CD8-positive, alpha-beta memory T cell (primary cell): ENCODE measurements at regions not wholly inside any gene's neighbourhood (a gene's known extent, or its start where the extent isn't known, plus 50 kb on each side); places are given as distances from the start of the nearest gene placed in this dataset.

ENCODE experiments used
- CTCF ChIA-PET: fragments of 350-600 bp; sonication (Branson Sonifier 250); formaldehyde crosslinking; loops from one replicate; lab custom pipeline; 2021; ENCODE audit warnings: antibody characterized with exemption; lab: Charles Lee
- POLR2A ChIA-PET: fragments of 350-600 bp; sonication (Branson Sonifier 250); formaldehyde crosslinking; loops from one replicate; lab custom pipeline; 2021; ENCODE audit warnings: antibody characterized with exemption; lab: Charles Lee
- DNase-seq, 5 donors: peaks; one replicate each; pipeline versions ENCODE4 v3.0.0 to v3.0.0-alpha.2; 2020 to 2022; ENCODE audit warnings: mixed read lengths in 1 of 5
- H3K27ac ChIP-seq: one replicate; pipeline ENCODE4 v1.7.0; 2013; ENCODE audit warnings: low read depth, mild to moderate bottlenecking, low read length, moderate library complexity
- H3K27me3 ChIP-seq: 2 replicates; pipeline ENCODE4 v1.7.0; 2013; ENCODE audit warnings: low read length, mild to moderate bottlenecking; ENCODE audit not compliant: insufficient read depth, poor library complexity, severe bottlenecking
- H3K36me3 ChIP-seq: 2 replicates; pipeline ENCODE4 v1.7.0; 2013; ENCODE audit warnings: mild to moderate bottlenecking, low read length, moderate library complexity; ENCODE audit not compliant: insufficient read depth
- H3K4me1 ChIP-seq: 2 replicates; pipeline ENCODE4 v1.7.0; 2013; ENCODE audit warnings: mild to moderate bottlenecking, low read length, moderate library complexity; ENCODE audit not compliant: insufficient read depth
- H3K4me3 ChIP-seq: 2 replicates; pipeline ENCODE4 v1.7.0; 2013; ENCODE audit warnings: mild to moderate bottlenecking, low read length
- H3K9me3 ChIP-seq: 2 replicates; pipeline ENCODE4 v1.7.0; 2013; ENCODE audit warnings: mild to moderate bottlenecking, low read length
- H3K27ac Mint-ChIP-seq, 8 donors: one replicate each; pipeline ENCODE4 v1.8.0; 2020 to 2021; ENCODE audit warnings: mixed read lengths in 8 of 8, mild to moderate bottlenecking in 6 of 8, inconsistent platforms in 3 of 8, moderate library complexity in 3 of 8
- H3K27me3 Mint-ChIP-seq, 2 donors: one replicate each; pipeline ENCODE4 v1.8.0; 2020 to 2021; ENCODE audit warnings: mixed read lengths in 2 of 2, mild to moderate bottlenecking in 1 of 2, moderate library complexity in 1 of 2
- H3K36me3 Mint-ChIP-seq, 3 donors: one replicate each; pipeline ENCODE4 v1.8.0; 2020 to 2021; ENCODE audit warnings: mixed read lengths in 3 of 3, inconsistent platforms in 1 of 3, mild to moderate bottlenecking in 1 of 3
- H3K4me1 Mint-ChIP-seq, 3 donors: one replicate each; pipeline ENCODE4 v1.8.0; 2020 to 2021; ENCODE audit warnings: mixed read lengths in 3 of 3, inconsistent platforms in 1 of 3, mild to moderate bottlenecking in 1 of 3
- H3K4me3 Mint-ChIP-seq, 7 donors: one replicate each; pipeline ENCODE4 v1.8.0; 2020 to 2021; ENCODE audit warnings: mixed read lengths in 7 of 7, mild to moderate bottlenecking in 6 of 7, moderate library complexity in 4 of 7, inconsistent platforms in 2 of 7
- H3K9me3 Mint-ChIP-seq, 5 donors: one replicate each; pipeline ENCODE4 v1.8.0; 2020 to 2022; ENCODE audit warnings: mixed read lengths in 5 of 5, mild to moderate bottlenecking in 3 of 5, moderate library complexity in 2 of 5, inconsistent platforms in 1 of 5

DNA sequence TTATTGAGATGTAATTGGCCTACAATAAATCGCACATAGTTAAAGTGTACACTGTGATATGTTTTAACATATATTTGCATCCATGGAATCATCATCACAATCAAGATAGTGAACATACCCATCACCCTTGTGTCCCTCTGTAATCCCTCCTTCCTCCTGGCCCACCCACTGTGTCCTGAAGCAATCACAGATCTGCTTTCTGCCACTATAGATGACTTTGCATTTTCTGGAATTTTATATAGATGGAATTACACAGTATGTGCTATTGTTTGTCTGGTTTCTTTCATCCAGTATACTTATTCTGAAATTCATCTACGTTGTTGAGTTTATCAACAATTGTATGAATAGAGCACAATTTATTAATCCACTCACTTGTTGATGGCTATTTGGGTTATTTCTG lies 181.3 kb downstream of the SNX10 start:
- POLR2A ChIA-PET = no interaction called here
- no peak overlapping the region for H3K4me3 Mint-ChIP-seq
- H3K27me3 Mint-ChIP-seq = peaks cover 8 to 38% of the 10 kb centered on the region in 2 donors
- H3K9me3 Mint-ChIP-seq = no peaks in the 10 kb centered on the region
- H3K4me1 Mint-ChIP-seq = no peaks in the 10 kb centered on the region
- CTCF ChIA-PET = no interaction called here
- no peak overlapping the region for H3K27ac Mint-ChIP-seq
- Histone ChIP-seq H3K4me3 (no peak overlapping the region), H3K27ac (no peak overlapping the region), H3K9me3 (no peaks in the 10 kb centered on the region), H3K27me3 (no peaks in the 10 kb centered on the region), H3K4me1 (no peaks in the 10 kb centered on the region), H3K36me3 (no peaks in the 10 kb centered on the region)
- no peak for DNase-seq
- H3K36me3 Mint-ChIP-seq = no peaks in the 10 kb centered on the region

DNA sequence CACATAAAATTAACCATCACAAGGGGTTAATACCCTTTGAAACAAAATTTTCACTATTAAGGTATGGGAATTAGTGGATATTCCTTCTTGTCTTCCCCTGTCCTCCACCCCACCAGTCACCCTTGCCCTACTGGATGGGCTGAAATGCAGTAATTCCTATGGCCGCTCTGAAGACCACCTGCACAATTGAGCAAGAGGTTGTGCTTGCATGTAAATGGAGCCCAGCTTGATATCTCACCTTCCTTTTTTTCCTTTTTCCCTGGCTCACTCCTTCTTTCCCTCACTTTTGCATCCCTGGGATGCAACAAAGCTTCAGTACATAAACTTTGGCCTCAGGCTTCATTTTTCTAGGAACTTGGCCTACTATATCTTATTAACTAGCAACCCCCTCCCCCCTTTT lies 184.6 kb downstream of the SNX10 start:
- peak overlapping the region in 2 of 8 donors; percentile 16 to 60 for H3K27ac Mint-ChIP-seq
- no peaks in the 10 kb centered on the region for H3K9me3 Mint-ChIP-seq
- Histone ChIP-seq H3K36me3 (no peaks in the 10 kb centered on the region), H3K9me3 (no peaks in the 10 kb centered on the region), H3K4me3 (no peak overlapping the region), H3K27ac (no peak overlapping the region), H3K27me3 (no peaks in the 10 kb centered on the region), H3K4me1 (no peaks in the 10 kb centered on the region)
- H3K27me3 Mint-ChIP-seq = peaks cover 14 to 41% of the 10 kb centered on the region in 2 donors
- CTCF ChIA-PET = no interaction called here
- H3K4me3 Mint-ChIP-seq = no peak overlapping the region
- POLR2A ChIA-PET = no interaction called here
- H3K36me3 Mint-ChIP-seq = no peaks in the 10 kb centered on the region
- no peak for DNase-seq
- H3K4me1 Mint-ChIP-seq = no peaks in the 10 kb centered on the region

- no peak overlapping the region for H3K4me3 Mint-ChIP-seq
- Histone ChIP-seq H3K4me3 (no peak overlapping the region), H3K27me3 (no peaks in the 10 kb centered on the region), H3K4me1 (no peaks in the 10 kb centered on the region), H3K36me3 (no peaks in the 10 kb centered on the region), H3K9me3 (no peaks in the 10 kb centered on the region), H3K27ac (no peak overlapping the region)
- ChIA-PET CTCF (no interaction called here), POLR2A (no interaction called here)
- H3K27ac Mint-ChIP-seq = no peak overlapping the region
- H3K27me3 Mint-ChIP-seq = peaks cover 14 to 35% of the 10 kb centered on the region in 2 donors
- no peak for DNase-seq
- no peaks in the 10 kb centered on the region for H3K36me3 Mint-ChIP-seq
- H3K9me3 Mint-ChIP-seq = no peaks in the 10 kb centered on the region
- H3K4me1 Mint-ChIP-seq = no peaks in the 10 kb centered on the region
These were observed 185.8 kb downstream of the SNX10 start for GRCh38 chr7:26477381-26477990.

GRCh38 chr7:26478550-26478949 lies 186.9 kb downstream of the SNX10 start:
- CTCF ChIA-PET = no interaction called here
- peaks cover 14 to 41% of the 10 kb centered on the region in 2 donors for H3K27me3 Mint-ChIP-seq
- no peaks in the 10 kb centered on the region for H3K9me3 Mint-ChIP-seq
- no peak for DNase-seq
- no peaks in the 10 kb centered on the region for H3K4me1 ChIP-seq
- H3K27ac Mint-ChIP-seq = no peak overlapping the region
- no peak overlapping the region for H3K4me3 Mint-ChIP-seq
- H3K36me3 Mint-ChIP-seq = no peaks in the 10 kb centered on the region
- POLR2A ChIA-PET = no interaction called here
- no peaks in the 10 kb centered on the region for H3K4me1 Mint-ChIP-seq
- H3K4me3 ChIP-seq = no peak overlapping the region
- no peaks in the 10 kb centered on the region for H3K36me3 ChIP-seq
- H3K27me3 ChIP-seq = no peaks in the 10 kb centered on the region
- H3K9me3 ChIP-seq = no peaks in the 10 kb centered on the region
- H3K27ac ChIP-seq = no peak overlapping the region

GRCh38 chr7:26479581-26479980 lies 187.9 kb downstream of the SNX10 start:
- no peak overlapping the region for H3K4me3 ChIP-seq
- no peak overlapping the region for H3K27ac ChIP-seq
- no peaks in the 10 kb centered on the region for H3K36me3 Mint-ChIP-seq
- ChIA-PET POLR2A (no interaction called here), CTCF (no interaction called here)
- H3K9me3 Mint-ChIP-seq = peaks cover 0 to 1% (median 0%) of the 10 kb centered on the region in 5 donors
- H3K27me3 ChIP-seq = no peaks in the 10 kb centered on the region
- H3K27me3 Mint-ChIP-seq = peaks cover 11 to 42% of the 10 kb centered on the region in 2 donors
- DNase-seq = no peak
- H3K27ac Mint-ChIP-seq = no peak overlapping the region
- no peak overlapping the region for H3K4me3 Mint-ChIP-seq
- no peaks in the 10 kb centered on the region for H3K9me3 ChIP-seq
- no peaks in the 10 kb centered on the region for H3K4me1 ChIP-seq
- H3K36me3 ChIP-seq = no peaks in the 10 kb centered on the region
- no peaks in the 10 kb centered on the region for H3K4me1 Mint-ChIP-seq

- ChIA-PET POLR2A (no interaction called here), CTCF (no interaction called here)
- no peak overlapping the region for H3K4me3 ChIP-seq
- Mint-ChIP-seq H3K4me3 (no peak overlapping the region), H3K9me3 (peaks cover 0 to 1% (median 0%) of the 10 kb centered on the region in 5 donors), H3K36me3 (no peaks in the 10 kb centered on the region), H3K4me1 (no peaks in the 10 kb centered on the region), H3K27me3 (peaks cover 11 to 42% of the 10 kb centered on the region in 2 donors), H3K27ac (no peak overlapping the region)
- H3K27ac ChIP-seq = no peak overlapping the region
- no peaks in the 10 kb centered on the region for H3K36me3 ChIP-seq
- no peaks in the 10 kb centered on the region for H3K9me3 ChIP-seq
- H3K4me1 ChIP-seq = no peaks in the 10 kb centered on the region
- DNase-seq = no peak
- no peaks in the 10 kb centered on the region for H3K27me3 ChIP-seq
These were observed 188.5 kb downstream of the SNX10 start for GRCh38 chr7:26480156-26480555.

DNA sequence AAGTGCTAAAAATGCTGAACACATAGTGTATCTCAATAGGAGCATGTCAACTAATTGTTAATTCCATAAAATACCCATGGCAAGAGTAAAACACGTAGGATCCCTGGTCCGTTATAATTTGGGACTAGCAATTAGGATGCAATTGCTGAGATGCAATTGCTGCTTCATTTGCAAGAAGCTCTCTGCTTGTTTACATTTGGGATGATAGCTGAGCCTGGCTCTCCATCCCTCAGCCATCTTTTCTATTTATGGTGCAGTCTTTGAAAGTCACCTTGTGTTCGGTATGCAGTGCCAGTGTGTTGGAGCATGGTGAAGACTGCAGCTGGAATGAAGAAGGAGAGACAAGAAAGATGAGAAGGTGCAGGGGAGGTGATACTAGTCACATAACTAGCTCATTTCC lies 191.3 kb downstream of the SNX10 start:
- Histone ChIP-seq H3K4me1 (no peaks in the 10 kb centered on the region), H3K27me3 (no peaks in the 10 kb centered on the region), H3K27ac (no peak overlapping the region), H3K36me3 (no peaks in the 10 kb centered on the region), H3K9me3 (no peaks in the 10 kb centered on the region), H3K4me3 (no peak overlapping the region)
- no peak for DNase-seq
- Mint-ChIP-seq H3K36me3 (no peaks in the 10 kb centered on the region), H3K27me3 (peaks cover 9 to 43% of the 10 kb centered on the region in 2 donors), H3K27ac (no peak overlapping the region), H3K4me3 (no peak overlapping the region), H3K4me1 (no peaks in the 10 kb centered on the region), H3K9me3 (peaks cover 0 to 1% (median 0%) of the 10 kb centered on the region in 5 donors)
- ChIA-PET CTCF (no interaction called here), POLR2A (no interaction called here)

GRCh38 chr7:26483843-26484242 lies 192.2 kb downstream of the SNX10 start:
- CTCF ChIA-PET = no interaction called here
- Mint-ChIP-seq H3K27ac (no peak overlapping the region), H3K36me3 (no peaks in the 10 kb centered on the region), H3K4me3 (no peak overlapping the region), H3K9me3 (peaks cover 0 to 1% (median 0%) of the 10 kb centered on the region in 5 donors), H3K27me3 (peaks cover 9 to 51% of the 10 kb centered on the region in 2 donors), H3K4me1 (no peaks in the 10 kb centered on the region)
- H3K4me3 ChIP-seq = no peak overlapping the region
- no peak overlapping the region for H3K27ac ChIP-seq
- H3K4me1 ChIP-seq = no peaks in the 10 kb centered on the region
- H3K27me3 ChIP-seq = no peaks in the 10 kb centered on the region
- H3K9me3 ChIP-seq = no peaks in the 10 kb centered on the region
- no peak for DNase-seq
- H3K36me3 ChIP-seq = no peaks in the 10 kb centered on the region
- POLR2A ChIA-PET = no interaction called here
